ENCODE measurements at regions not wholly inside any gene's neighbourhood (a gene's known extent, or its start where the extent isn't known, plus 50 kb on each side); places are given as distances from the start of the nearest gene placed in this dataset.

GRCh38 chr1:90505806-90506205, 211.3 kb downstream of the BARHL2 start:
- no peak for TF ChIP-seq PREB (CRISPR knock-in tag; IDR thresholded peaks at IDR 0.05)
- TF ChIP-seq KDM1A (CRISPR knock-in tag; IDR thresholded peaks at IDR 0.05), result no peak
- TF ChIP-seq PPARG (CRISPR knock-in tag; conservative IDR thresholded peaks at IDR 0.05), result no peak
- TF ChIP-seq ZNF792 (CRISPR knock-in tag; IDR thresholded peaks at IDR 0.05), result no peak

Data from HepG2 (cell line).